ENCODE measurements at regions not wholly inside any gene's neighbourhood (a gene's known extent, or its start where the extent isn't known, plus 50 kb on each side); places are given as distances from the start of the nearest gene placed in this dataset.
"Not testable (repeated sequence)": the region's sequence is repeated elsewhere in the genome, so short reads cannot be mapped to it uniquely, and the experiment has no call there.

GRCh38 chr7:115178835-115179234, 256.9 kb downstream of the MDFIC start:
- DNase-seq, result peak; percentile 47

GRCh38 chr7:115177823-115178222, 255.9 kb downstream of the MDFIC start:
- DNase-seq, result no peak

GRCh38 chr7:115177103-115177502, 255.2 kb downstream of the MDFIC start:
- no peak for DNase-seq

- DNase-seq, result not testable (repeated sequence)
Observed at GRCh38 chr7:115172397-115172796, 250.5 kb downstream of the MDFIC start.

- DNase-seq, result no peak
Observed at GRCh38 chr7:115153769-115154477, 232.0 kb downstream of the MDFIC start.

GRCh38 chr7:115153176-115153575, 231.3 kb downstream of the MDFIC start:
- no peak for DNase-seq

GRCh38 chr7:115146148-115146547, 224.3 kb downstream of the MDFIC start:
- DNase-seq, result no peak

GRCh38 chr7:115145512-115145911, 223.6 kb downstream of the MDFIC start:
- DNase-seq, result no peak

- no peak for DNase-seq
Observed at GRCh38 chr7:115137816-115138215, 215.9 kb downstream of the MDFIC start.

- no peak for DNase-seq
Observed at GRCh38 chr7:115136796-115137443, 215.0 kb downstream of the MDFIC start.

GRCh38 chr7:115135769-115136410, 214.0 kb downstream of the MDFIC start:
- DNase-seq, result no peak

GRCh38 chr7:115135146-115135545, 213.3 kb downstream of the MDFIC start:
- no peak for DNase-seq

- DNase-seq, result no peak
Observed at GRCh38 chr7:115133248-115133647, 211.4 kb downstream of the MDFIC start.

- no peak for DNase-seq
Observed at GRCh38 chr7:115132096-115132495, 210.2 kb downstream of the MDFIC start.

- no peak for DNase-seq
Observed at GRCh38 chr7:115128154-115128553, 206.3 kb downstream of the MDFIC start.

- no peak for DNase-seq
Observed at GRCh38 chr7:115127399-115128021, 205.6 kb downstream of the MDFIC start.

GRCh38 chr7:115125750-115126149, 203.9 kb downstream of the MDFIC start:
- no peak for DNase-seq

- no peak for DNase-seq
Observed at GRCh38 chr7:115125312-115125711, 203.4 kb downstream of the MDFIC start.

GRCh38 chr7:115124409-115124939, 202.6 kb downstream of the MDFIC start:
- no peak for DNase-seq

GRCh38 chr7:115123441-115123840, 201.5 kb downstream of the MDFIC start:
- no peak for DNase-seq

- DNase-seq, result no peak
Observed at GRCh38 chr7:115122388-115122787, 200.5 kb downstream of the MDFIC start.

GRCh38 chr7:115117748-115118147, 195.9 kb downstream of the MDFIC start:
- DNase-seq, result no peak

Measured in right hindlimb (tissue), 1 donor.